HUES48 (cell line): ENCODE measurements at regions not wholly inside any gene's neighbourhood (a gene's known extent, or its start where the extent isn't known, plus 50 kb on each side); places are given as distances from the start of the nearest gene placed in this dataset.

ENCODE experiments used
- H3K27ac ChIP-seq: one replicate; pipeline ENCODE4 v1.7.0; 2013; ENCODE audit warnings: low read depth, low read length, inconsistent platforms
- H3K27me3 ChIP-seq: 2 replicates; pipeline ENCODE4 v1.6.1; 2013; ENCODE audit warnings: mild to moderate bottlenecking, low read length; ENCODE audit not compliant: control insufficient read depth, insufficient read depth
- H3K36me3 ChIP-seq: 2 replicates; pipeline ENCODE4 v1.6.1; 2013; ENCODE audit warnings: low read length; ENCODE audit not compliant: control insufficient read depth, insufficient read depth
- H3K4me1 ChIP-seq: 2 replicates; pipeline ENCODE4 v1.6.1; 2013; ENCODE audit warnings: mild to moderate bottlenecking, low read length; ENCODE audit not compliant: control insufficient read depth, insufficient read depth
- H3K4me3 ChIP-seq: 2 replicates; pipeline ENCODE4 v1.5.1; 2013; ENCODE audit warnings: mild to moderate bottlenecking, low read depth, low read length
- H3K9ac ChIP-seq: 2 replicates; pipeline ENCODE4 v1.6.1; 2013; ENCODE audit warnings: mild to moderate bottlenecking, low read depth, low read length, moderate library complexity
- H3K9me3 ChIP-seq: 2 replicates; pipeline ENCODE4 v1.6.1; 2013; ENCODE audit warnings: low read length; ENCODE audit not compliant: control insufficient read depth, insufficient read depth

GRCh38 chr14:44785096-44785495, 176.7 kb downstream of the KLHL28 start:
- H3K4me1 ChIP-seq, result no peaks in the 10 kb centered on the region
- H3K27me3 ChIP-seq, result no peaks in the 10 kb centered on the region
- no peak overlapping the region for H3K4me3 ChIP-seq
- no peaks in the 10 kb centered on the region for H3K36me3 ChIP-seq
- no peak overlapping the region for H3K27ac ChIP-seq
- H3K9ac ChIP-seq, result no peak overlapping the region
- H3K9me3 ChIP-seq, result no peaks in the 10 kb centered on the region

GRCh38 chr14:44783901-44784300, 177.8 kb downstream of the KLHL28 start:
- H3K27ac ChIP-seq, result no peak overlapping the region
- no peaks in the 10 kb centered on the region for H3K4me1 ChIP-seq
- H3K4me3 ChIP-seq, result no peak overlapping the region
- H3K9me3 ChIP-seq, result no peaks in the 10 kb centered on the region
- no peaks in the 10 kb centered on the region for H3K27me3 ChIP-seq
- H3K9ac ChIP-seq, result no peak overlapping the region
- H3K36me3 ChIP-seq, result no peaks in the 10 kb centered on the region

GRCh38 chr14:44782775-44783238, 178.9 kb downstream of the KLHL28 start:
- no peak overlapping the region for H3K27ac ChIP-seq
- no peaks in the 10 kb centered on the region for H3K9me3 ChIP-seq
- no peaks in the 10 kb centered on the region for H3K36me3 ChIP-seq
- no peak overlapping the region for H3K4me3 ChIP-seq
- H3K9ac ChIP-seq, result no peak overlapping the region
- H3K27me3 ChIP-seq, result no peaks in the 10 kb centered on the region
- H3K4me1 ChIP-seq, result no peaks in the 10 kb centered on the region

- no peak overlapping the region for H3K9ac ChIP-seq
- no peak overlapping the region for H3K4me3 ChIP-seq
- no peaks in the 10 kb centered on the region for H3K27me3 ChIP-seq
- H3K9me3 ChIP-seq, result no peaks in the 10 kb centered on the region
- no peaks in the 10 kb centered on the region for H3K36me3 ChIP-seq
- no peak overlapping the region for H3K27ac ChIP-seq
- no peaks in the 10 kb centered on the region for H3K4me1 ChIP-seq
These were observed 180.8 kb downstream of the KLHL28 start for GRCh38 chr14:44780989-44781388.

- Histone ChIP-seq H3K27ac (no peak overlapping the region), H3K4me3 (no peak overlapping the region), H3K9ac (no peak overlapping the region), H3K4me1 (no peaks in the 10 kb centered on the region), H3K9me3 (no peaks in the 10 kb centered on the region), H3K27me3 (no peaks in the 10 kb centered on the region), H3K36me3 (no peaks in the 10 kb centered on the region)
These were observed 183.1 kb downstream of the KLHL28 start for GRCh38 chr14:44778604-44779003.

GRCh38 chr14:44777584-44777983, 184.2 kb downstream of the KLHL28 start:
- no peaks in the 10 kb centered on the region for H3K36me3 ChIP-seq
- H3K4me1 ChIP-seq, result no peaks in the 10 kb centered on the region
- no peak overlapping the region for H3K4me3 ChIP-seq
- no peak overlapping the region for H3K27ac ChIP-seq
- no peak overlapping the region for H3K9ac ChIP-seq
- H3K9me3 ChIP-seq, result no peaks in the 10 kb centered on the region
- no peaks in the 10 kb centered on the region for H3K27me3 ChIP-seq

- H3K9me3 ChIP-seq, result no peaks in the 10 kb centered on the region
- H3K4me3 ChIP-seq, result no peak overlapping the region
- H3K27me3 ChIP-seq, result no peaks in the 10 kb centered on the region
- no peak overlapping the region for H3K9ac ChIP-seq
- H3K4me1 ChIP-seq, result no peaks in the 10 kb centered on the region
- no peaks in the 10 kb centered on the region for H3K36me3 ChIP-seq
- H3K27ac ChIP-seq, result no peak overlapping the region
These were observed 186.5 kb downstream of the KLHL28 start for GRCh38 chr14:44775248-44775647.

GRCh38 chr14:44774396-44774795, 187.4 kb downstream of the KLHL28 start:
- Histone ChIP-seq H3K27me3 (no peaks in the 10 kb centered on the region), H3K9ac (no peak overlapping the region), H3K4me1 (no peaks in the 10 kb centered on the region), H3K36me3 (no peaks in the 10 kb centered on the region), H3K9me3 (no peaks in the 10 kb centered on the region), H3K4me3 (no peak overlapping the region), H3K27ac (no peak overlapping the region)

- Histone ChIP-seq H3K4me1 (peaks cover 11% of the 10 kb centered on the region), H3K36me3 (no peaks in the 10 kb centered on the region), H3K9me3 (no peaks in the 10 kb centered on the region), H3K27ac (no peak overlapping the region), H3K4me3 (no peak overlapping the region), H3K27me3 (no peaks in the 10 kb centered on the region), H3K9ac (no peak overlapping the region)
These were observed 190.3 kb downstream of the KLHL28 start for GRCh38 chr14:44771496-44771895.

- Histone ChIP-seq H3K4me3 (no peak overlapping the region), H3K27ac (no peak overlapping the region), H3K9ac (no peak overlapping the region)
These were observed 191.5 kb downstream of the KLHL28 start for GRCh38 chr14:44770201-44770600.

GRCh38 chr14:44768935-44769334, 192.8 kb downstream of the KLHL28 start:
- Histone ChIP-seq H3K36me3 (no peaks in the 10 kb centered on the region), H3K4me1 (peaks cover 11% of the 10 kb centered on the region), H3K27me3 (no peaks in the 10 kb centered on the region), H3K9ac (no peak overlapping the region), H3K9me3 (no peaks in the 10 kb centered on the region), H3K4me3 (no peak overlapping the region), H3K27ac (no peak overlapping the region)

More at GRCh38 chr14:44770201-44770600, 191.5 kb downstream of the KLHL28 start:
- Histone ChIP-seq H3K4me1 (peaks cover 11% of the 10 kb centered on the region), H3K9me3 (no peaks in the 10 kb centered on the region), H3K36me3 (no peaks in the 10 kb centered on the region), H3K27me3 (no peaks in the 10 kb centered on the region)

GRCh38 chr14:44767646-44768173, 194.0 kb downstream of the KLHL28 start:
- Histone ChIP-seq H3K27ac (no peak overlapping the region), H3K4me3 (no peak overlapping the region), H3K4me1 (peaks cover 11% of the 10 kb centered on the region), H3K36me3 (no peaks in the 10 kb centered on the region), H3K9me3 (no peaks in the 10 kb centered on the region), H3K9ac (no peak overlapping the region), H3K27me3 (no peaks in the 10 kb centered on the region)
